ENCODE measurements at regions not wholly inside any gene's neighbourhood (a gene's known extent, or its start where the extent isn't known, plus 50 kb on each side); places are given as distances from the start of the nearest gene placed in this dataset.
"Not testable (repeated sequence)": the region's sequence is repeated elsewhere in the genome, so short reads cannot be mapped to it uniquely, and the experiment has no call there.

DNA sequence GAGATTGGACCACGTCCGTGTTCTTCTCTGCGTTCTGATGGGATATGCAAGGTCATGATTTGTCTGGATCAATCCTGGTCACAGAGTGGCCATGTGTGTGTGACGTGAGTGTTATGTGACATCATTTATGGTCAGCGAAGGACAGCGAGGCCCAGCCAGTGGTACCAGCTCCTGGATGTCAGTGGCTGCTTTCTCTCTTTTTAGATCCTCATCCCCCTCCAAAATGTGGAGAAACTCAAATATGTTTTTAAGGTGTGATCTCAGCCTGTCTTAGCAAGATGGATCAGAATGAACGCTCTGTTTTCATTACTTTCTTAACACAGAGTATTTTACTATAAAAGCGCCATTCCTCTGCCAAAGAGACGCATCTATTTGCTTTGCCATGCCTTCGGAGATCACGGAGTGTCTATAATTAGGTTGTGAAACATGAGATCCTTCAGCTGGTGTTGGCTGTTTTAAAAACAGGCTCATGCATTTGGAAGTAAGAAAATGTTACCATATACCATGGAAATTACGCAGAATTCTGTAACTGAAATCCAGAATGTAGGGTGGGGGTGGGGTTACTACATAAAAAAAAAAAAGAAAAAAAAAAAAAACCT is 245.5 kb upstream of the TCERG1L start:
- Histone ChIP-seq H3K4me1 (ENCODE audit: insufficient read depth, low read length) (no peaks in the 10 kb centered on the region), H3K36me3 (replicated peaks in 1 of 2; ENCODE audit: control insufficient read depth in 1 of 2, insufficient read depth in 2 of 2, low read length in 2 of 2) (no peaks in the 10 kb centered on the region), H3K27ac (ENCODE audit: extremely low read length, insufficient read depth, low read length) (no peak overlapping the region), H2AFZ (ENCODE audit: low read length) (no peak overlapping the region), H3K27me3 (ENCODE audit: control insufficient read depth in 1 of 2, insufficient read depth in 2 of 2, low read length in 2 of 2) (peaks cover 6 to 53% of the 10 kb centered on the region in 2 experiments), H3K9ac (ENCODE audit: insufficient read depth, low read depth, low read length) (no peak overlapping the region), H3K9me3 (ENCODE audit: low read length) (no peaks in the 10 kb centered on the region), H4K20me1 (ENCODE audit: insufficient read depth, low read length) (no peaks in the 10 kb centered on the region), H3K79me2 (ENCODE audit: insufficient read depth, low read length) (no peaks in the 10 kb centered on the region), H3K4me2 (ENCODE audit: low read depth, low read length) (no peak overlapping the region), H3K4me3 (replicated peaks in 1 of 3; ENCODE audit: insufficient read depth in 1 of 3, low read depth in 2 of 3, low read length in 3 of 3) (no peak overlapping the region)
- no peak for DNase-seq (ENCODE audit: low spot score)
- TF ChIP-seq CREB1 (IDR thresholded peaks at IDR 0.05): peak; percentile 70
- no peak for TF ChIP-seq CREB1 (CRISPR knock-in tag; IDR thresholded peaks at IDR 0.05)
- TF ChIP-seq ZNF484 (CRISPR knock-in tag; IDR thresholded peaks at IDR 0.05; ENCODE audit: borderline replicate concordance, low read depth): no peak
- TF ChIP-seq ZNF143 (CRISPR knock-in tag; IDR thresholded peaks at IDR 0.05): no peak
- TF ChIP-seq DNMT3B (CRISPR knock-in tag; conservative IDR thresholded peaks at IDR 0.05): no peak
- intact Hi-C loops (cut with micrococcal nuclease; ENCODE audit: unreplicated experiment): no loop called here
- no peak for FAIRE-seq
- ChIA-PET POLR2A (no interaction called here), CTCF (ENCODE audit: low intra/inter-chr PET ratio, low total read pairs) (no interaction called here)
- ATAC-seq: no peak
- no TSS peak for BruUV-seq (replicated peaks)
- WGBS (ENCODE audit: low lambda C conversion rate): 9% methylated on average over 9 of the region's 12 CpGs
- in situ Hi-C loops (cut with HindIII; ENCODE audit: extremely low pct_ligation_motif_present, low pct_unique_long_range_greater_than_20kb): no loop called here

- WGBS (ENCODE audit: low lambda C conversion rate): 27% methylated on average over 8 of the region's 9 CpGs
- in situ Hi-C loops (cut with HindIII; ENCODE audit: extremely low pct_ligation_motif_present, low pct_unique_long_range_greater_than_20kb); H3K9me3 ChIP-seq (ENCODE audit: low read length); DNase-seq (ENCODE audit: low spot score); H3K36me3 ChIP-seq (replicated peaks in 1 of 2; ENCODE audit: control insufficient read depth in 1 of 2, insufficient read depth in 2 of 2, low read length in 2 of 2); H3K4me3 ChIP-seq (replicated peaks in 1 of 3; ENCODE audit: insufficient read depth in 1 of 3, low read depth in 2 of 3, low read length in 3 of 3); H4K20me1 ChIP-seq (ENCODE audit: insufficient read depth, low read length); ATAC-seq; intact Hi-C loops (cut with micrococcal nuclease; ENCODE audit: unreplicated experiment); CTCF ChIA-PET (ENCODE audit: low intra/inter-chr PET ratio, low total read pairs); H3K79me2 ChIP-seq (ENCODE audit: insufficient read depth, low read length); H3K4me1 ChIP-seq (ENCODE audit: insufficient read depth, low read length); BruUV-seq (replicated peaks); H3K4me2 ChIP-seq (ENCODE audit: low read depth, low read length); H2AFZ ChIP-seq (ENCODE audit: low read length); H3K27ac ChIP-seq (ENCODE audit: extremely low read length, insufficient read depth, low read length); FAIRE-seq; POLR2A ChIA-PET; H3K9ac ChIP-seq (ENCODE audit: insufficient read depth, low read depth, low read length): not testable (repeated sequence)
- H3K27me3 ChIP-seq (ENCODE audit: control insufficient read depth in 1 of 2, insufficient read depth in 2 of 2, low read length in 2 of 2): peaks cover 6 to 51% of the 10 kb centered on the region in 2 experiments
Observed at GRCh38 chr10:131557956-131558355, 246.4 kb upstream of the TCERG1L start.
